Keratinocyte (primary cell): ENCODE measurements at regions not wholly inside any gene's neighbourhood (a gene's known extent, or its start where the extent isn't known, plus 50 kb on each side); places are given as distances from the start of the nearest gene placed in this dataset.

Experiments used
- DNase-seq: peaks from one replicate; pipeline ENCODE4 v3.0.0-alpha.2; 2011; ENCODE audit warnings: low read depth, missing footprints, low spot score
- FAIRE-seq: peaks from 2 replicates; lab custom pipeline; 2011; peaks lifted over from hg19 to GRCh38; lab: Jason Lieb, UNC
- H2AFZ ChIP-seq: 2 replicates; pipeline ENCODE4 v1.6.0; 2012; ENCODE audit warnings: low read length, control low read depth, inconsistent platforms; ENCODE audit not compliant: control insufficient read depth
- H3K27ac ChIP-seq: 2 replicates; pipeline ENCODE4 v1.5.1; 2011; ENCODE audit warnings: low read length; ENCODE audit not compliant: control insufficient read depth, insufficient read depth
- H3K27me3 ChIP-seq: 3 replicates; pipeline ENCODE4 v1.6.0; 2011; ENCODE audit warnings: low read length; ENCODE audit not compliant: control insufficient read depth, insufficient read depth; ENCODE audit errors: extremely low read depth
- H3K36me3 ChIP-seq, 2 experiments: 2 replicates in 1 of 2; 3 replicates in 1 of 2; pipeline ENCODE4 v1.5.1; 2011; ENCODE audit warnings: low read length in 2 of 2, mild to moderate bottlenecking in 1 of 2; ENCODE audit not compliant: control insufficient read depth in 2 of 2, insufficient read depth in 2 of 2; ENCODE audit errors: extremely low read depth in 1 of 2
- H3K4me1 ChIP-seq: 3 replicates; pipeline ENCODE4 v1.5.1; 2011; ENCODE audit warnings: low read length; ENCODE audit not compliant: control insufficient read depth, insufficient read depth; ENCODE audit errors: extremely low read depth
- H3K4me2 ChIP-seq: 3 replicates; pipeline ENCODE4 v1.6.0; 2011; ENCODE audit warnings: low read depth, low read length; ENCODE audit not compliant: control insufficient read depth, insufficient read depth; ENCODE audit errors: extremely low read depth
- H3K4me3 ChIP-seq, 3 experiments: fragments of 200-600 bp in 1 of 3; sonication (generic) in 1 of 3; 2 replicates in 2 of 3; 3 replicates in 1 of 3; pipeline ENCODE4 v1.5.1; 2011 to 2016; ENCODE audit warnings: low read length in 3 of 3, mild to moderate bottlenecking in 3 of 3, control low read depth in 2 of 3, inconsistent platforms in 1 of 3, low read depth in 1 of 3, mixed read lengths in 1 of 3, mixed run types in 1 of 3, moderate library complexity in 1 of 3; ENCODE audit not compliant: control insufficient read depth in 2 of 3, insufficient read depth in 2 of 3; ENCODE audit errors: extremely low read depth in 1 of 3
- H3K79me2 ChIP-seq: 2 replicates; pipeline ENCODE4 v1.6.0; 2012; ENCODE audit warnings: low read length; ENCODE audit not compliant: control insufficient read depth, insufficient read depth
- H3K9ac ChIP-seq: 3 replicates; pipeline ENCODE4 v1.6.0; 2011; ENCODE audit warnings: low read length; ENCODE audit not compliant: control insufficient read depth, insufficient read depth; ENCODE audit errors: extremely low read depth
- H3K9me1 ChIP-seq: 3 replicates; pipeline ENCODE4 v1.6.0; 2011; ENCODE audit warnings: low read length; ENCODE audit not compliant: control insufficient read depth, insufficient read depth; ENCODE audit errors: extremely low read depth
- H3K9me3 ChIP-seq: 2 replicates; pipeline ENCODE4 v1.5.1; 2012; ENCODE audit warnings: low read depth, low read length; ENCODE audit not compliant: control insufficient read depth
- H4K20me1 ChIP-seq: 3 replicates; pipeline ENCODE4 v1.6.0; 2011; ENCODE audit warnings: low read length; ENCODE audit not compliant: control insufficient read depth, insufficient read depth; ENCODE audit errors: extremely low read depth
- EZH2 ChIP-seq: IDR thresholded peaks from one replicate; pipeline ENCODE4 v1.6.1; 2012; ENCODE audit warnings: inconsistent platforms, mild to moderate bottlenecking, low read length, moderate library complexity
- dilution Hi-C: fragments of 300-500 bp; cut with MboI; formaldehyde crosslinking; loops from one replicate; pipeline ENCODE4 v1.7.0; 2020; ENCODE audit warnings: low sequenced_read_pairs; ENCODE audit not compliant: extremely low pct_ligation_motif_present
- TF ChIP-seq, protein P1 (sequence below), 3 experiments: IDR thresholded peaks in 1 of 3; conservative IDR thresholded peaks in 1 of 3; optimal IDR thresholded peaks in 1 of 3; 2 replicates in 2 of 3; 3 replicates in 1 of 3; pipeline versions ENCODE3 to v1.5.1; 2011; ENCODE audit warnings: low read length in 3 of 3, mild to moderate bottlenecking in 3 of 3, moderate library complexity in 2 of 3, control low read depth in 1 of 3, inconsistent platforms in 1 of 3; ENCODE audit not compliant: insufficient read depth in 2 of 3; ENCODE audit errors: extremely low read depth in 1 of 3

DNA sequence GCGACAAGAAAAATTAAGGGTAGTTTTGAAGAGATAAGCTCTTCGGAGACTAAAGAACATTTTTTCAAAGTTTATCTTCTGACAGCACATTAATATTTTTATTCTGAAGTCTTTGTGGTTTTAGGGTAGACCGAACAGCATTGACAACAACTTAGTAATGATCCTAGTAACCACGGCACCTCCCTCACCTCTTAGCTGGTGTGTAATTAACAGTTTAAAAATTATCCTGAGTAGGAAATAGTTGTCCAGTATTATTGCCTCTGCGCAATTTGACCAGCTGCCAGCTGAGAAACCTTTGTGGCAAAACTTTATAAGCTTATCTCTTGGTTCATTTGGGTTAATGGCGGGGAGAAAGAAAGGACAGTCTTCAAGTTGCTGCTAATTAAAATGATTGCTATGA is 213.6 kb downstream of the CBLL2 start:
- dilution Hi-C loops, result no loop called here
- Histone ChIP-seq H3K9ac (no peak overlapping the region), H3K36me3 (no peaks in the 10 kb centered on the region), H3K27me3 (no peaks in the 10 kb centered on the region), H3K27ac (no peak overlapping the region), H3K4me1 (no peaks in the 10 kb centered on the region), H4K20me1 (no peaks in the 10 kb centered on the region), H3K9me1 (no peaks in the 10 kb centered on the region), H3K4me3 (no peak overlapping the region), H3K9me3 (no peaks in the 10 kb centered on the region), H3K4me2 (no peak overlapping the region), H3K79me2 (no peaks in the 10 kb centered on the region), H2AFZ (no peak overlapping the region)
- TF ChIP-seq, protein P1, sequence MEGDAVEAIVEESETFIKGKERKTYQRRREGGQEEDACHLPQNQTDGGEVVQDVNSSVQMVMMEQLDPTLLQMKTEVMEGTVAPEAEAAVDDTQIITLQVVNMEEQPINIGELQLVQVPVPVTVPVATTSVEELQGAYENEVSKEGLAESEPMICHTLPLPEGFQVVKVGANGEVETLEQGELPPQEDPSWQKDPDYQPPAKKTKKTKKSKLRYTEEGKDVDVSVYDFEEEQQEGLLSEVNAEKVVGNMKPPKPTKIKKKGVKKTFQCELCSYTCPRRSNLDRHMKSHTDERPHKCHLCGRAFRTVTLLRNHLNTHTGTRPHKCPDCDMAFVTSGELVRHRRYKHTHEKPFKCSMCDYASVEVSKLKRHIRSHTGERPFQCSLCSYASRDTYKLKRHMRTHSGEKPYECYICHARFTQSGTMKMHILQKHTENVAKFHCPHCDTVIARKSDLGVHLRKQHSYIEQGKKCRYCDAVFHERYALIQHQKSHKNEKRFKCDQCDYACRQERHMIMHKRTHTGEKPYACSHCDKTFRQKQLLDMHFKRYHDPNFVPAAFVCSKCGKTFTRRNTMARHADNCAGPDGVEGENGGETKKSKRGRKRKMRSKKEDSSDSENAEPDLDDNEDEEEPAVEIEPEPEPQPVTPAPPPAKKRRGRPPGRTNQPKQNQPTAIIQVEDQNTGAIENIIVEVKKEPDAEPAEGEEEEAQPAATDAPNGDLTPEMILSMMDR (optimal IDR thresholded peaks at IDR 0.05 in 1 of 3, IDR thresholded peaks at IDR 0.05 in 1 of 3, conservative IDR thresholded peaks at IDR 0.05 in 1 of 3; ENCODE audit: extremely low read depth in 1 of 3, insufficient read depth in 2 of 3, low read length in 3 of 3), result no peak
- no peak for TF ChIP-seq EZH2
- no peak for DNase-seq
- FAIRE-seq, result no peak

DNA sequence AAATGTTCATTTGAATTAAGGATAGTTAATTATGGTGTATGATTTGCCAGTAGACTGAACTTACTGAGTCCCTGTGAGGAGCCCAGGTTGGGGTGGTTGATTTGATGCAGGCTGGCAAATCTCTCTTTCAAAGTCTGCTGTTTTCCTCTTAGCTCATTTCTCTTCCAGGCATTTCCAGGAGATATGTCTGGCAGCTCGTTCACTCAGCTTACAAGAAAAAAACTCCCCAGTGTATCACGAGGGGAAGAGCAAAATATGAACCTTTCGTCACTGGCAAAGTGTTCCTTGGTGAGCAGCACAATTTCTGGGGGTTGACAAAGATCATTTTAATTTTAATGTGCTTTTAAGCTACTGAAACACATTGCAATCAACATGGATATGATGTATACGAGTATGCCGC is 244.2 kb downstream of the CBLL2 start:
- Histone ChIP-seq H2AFZ (no peak overlapping the region), H3K36me3 (no peaks in the 10 kb centered on the region), H3K27ac (no peak overlapping the region), H4K20me1 (no peaks in the 10 kb centered on the region), H3K79me2 (no peaks in the 10 kb centered on the region), H3K4me1 (peaks cover 11% of the 10 kb centered on the region), H3K4me3 (no peak overlapping the region), H3K9me1 (no peaks in the 10 kb centered on the region), H3K4me2 (no peak overlapping the region), H3K9ac (no peak overlapping the region), H3K9me3 (peaks cover 4% of the 10 kb centered on the region), H3K27me3 (no peaks in the 10 kb centered on the region)
- TF ChIP-seq, protein P1 (optimal IDR thresholded peaks at IDR 0.05 in 1 of 3, IDR thresholded peaks at IDR 0.05 in 1 of 3, conservative IDR thresholded peaks at IDR 0.05 in 1 of 3; ENCODE audit: extremely low read depth in 1 of 3, insufficient read depth in 2 of 3, low read length in 3 of 3), result no peak
- no peak for TF ChIP-seq EZH2
- FAIRE-seq (no peak), DNase-seq (no peak)
- dilution Hi-C loops, result no loop called here
